Right cardiac atrium (tissue), 5 donors: ENCODE measurements at regions not wholly inside any gene's neighbourhood (a gene's known extent, or its start where the extent isn't known, plus 50 kb on each side); places are given as distances from the start of the nearest gene placed in this dataset.

Experiments used
- ATAC-seq, 2 donors: fragments of 200-7000 bp; cut with Tn5 transposase; one replicate each; pipeline versions ENCODE4 v1.8.0 to v1.9.1; 2020; ENCODE audit warnings: moderate library complexity in 2 of 2, mild to moderate bottlenecking in 1 of 2
- DNase-seq, 3 donors: peaks; one replicate each; pipeline ENCODE4 v3.0.0-alpha.2; 2020
- H3K27ac ChIP-seq: one replicate; pipeline ENCODE4 v1.5.1; 2013; ENCODE audit warnings: mild to moderate bottlenecking, low read length, control low read depth, moderate library complexity
- H3K27me3 ChIP-seq: one replicate; pipeline ENCODE4 v1.6.1; 2013; ENCODE audit not compliant: control insufficient read depth, insufficient read depth
- H3K4me1 ChIP-seq: one replicate; pipeline ENCODE4 v1.6.1; 2013; ENCODE audit warnings: low read length; ENCODE audit not compliant: control insufficient read depth, insufficient read depth
- H3K4me3 ChIP-seq: one replicate; pipeline ENCODE4 v1.5.1; 2013; ENCODE audit warnings: low read length, control low read depth
- H3K9me3 ChIP-seq: one replicate; pipeline ENCODE4 v1.6.1; 2013; ENCODE audit warnings: low read length; ENCODE audit not compliant: control insufficient read depth
- WGBS: extraction: QIAGEN DNeasy Blood & Tissue Kit; methylation state at CpG from one replicate; pipeline ENCODE4 v1.1.7; 2013; 5-methylcytosine and 5-hydroxymethylcytosine counted together
- intact Hi-C, 4 donors: fragments of 100-400 bp; cut with DNase I; formaldehyde crosslinking; loops; one replicate each; pipeline versions ENCODE4 v1.11.0 to v1.14.0; 2022 to 2023
- donor health status: healthy with polysubstance abuse.
- donor health status: DM: no; HTN: yes; CAD: no.
- donor health status: DM: no; HTN: no; CAD: no.
- donor health status: DM: no; HTN: yes; CAD: no; lungs with severe emphysema.
- donor health status: DM: yes; HTN: yes; CAD: no.

GRCh38 chr13:40863723-40864122, 74.3 kb downstream of the SLC25A15 start:
- DNase-seq (no peak), ATAC-seq (no peak)
- H3K4me1 ChIP-seq: no peaks in the 10 kb centered on the region
- H3K9me3 ChIP-seq: no peaks in the 10 kb centered on the region
- H3K27me3 ChIP-seq: no peaks in the 10 kb centered on the region
- WGBS: 71% methylated on average over 4 of the region's 4 CpGs
- no peak overlapping the region for H3K27ac ChIP-seq
- H3K4me3 ChIP-seq: no peak overlapping the region
- intact Hi-C loops: no loop called here

- DNase-seq: no peak
- H3K9me3 ChIP-seq: peaks cover 12% of the 10 kb centered on the region
- H3K27ac ChIP-seq: no peak overlapping the region
- no peaks in the 10 kb centered on the region for H3K27me3 ChIP-seq
- no peaks in the 10 kb centered on the region for H3K4me1 ChIP-seq
- intact Hi-C loops: no loop called here
- H3K4me3 ChIP-seq: no peak overlapping the region
- ATAC-seq: no peak
- 90% methylated on average over 5 of the region's 5 CpGs for WGBS
Measured at GRCh38 chr13:40874138-40874779, 84.8 kb downstream of the SLC25A15 start.

- Histone ChIP-seq H3K4me3 (no peak overlapping the region), H3K9me3 (peaks cover 12% of the 10 kb centered on the region), H3K27ac (no peak overlapping the region), H3K27me3 (no peaks in the 10 kb centered on the region), H3K4me1 (no peaks in the 10 kb centered on the region)
- 98% methylated on average over 4 of the region's 4 CpGs for WGBS
- DNase-seq (no peak), ATAC-seq (no peak)
- intact Hi-C loops: no loop called here
Measured at GRCh38 chr13:40875044-40875443, 85.6 kb downstream of the SLC25A15 start.

GRCh38 chr13:40875583-40875982, 86.2 kb downstream of the SLC25A15 start:
- no peaks in the 10 kb centered on the region for H3K27me3 ChIP-seq
- H3K27ac ChIP-seq: no peak overlapping the region
- intact Hi-C loops: no loop called here
- H3K4me3 ChIP-seq: no peak overlapping the region
- DNase-seq (no peak), ATAC-seq (no peak)
- H3K9me3 ChIP-seq: peaks cover 12% of the 10 kb centered on the region
- WGBS: 95% methylated on average over 6 of the region's 6 CpGs
- no peaks in the 10 kb centered on the region for H3K4me1 ChIP-seq

- intact Hi-C loops: no loop called here
- no peak for ATAC-seq
- WGBS: 92% methylated on average over 8 of the region's 8 CpGs
- Histone ChIP-seq H3K4me1 (no peaks in the 10 kb centered on the region), H3K4me3 (no peak overlapping the region), H3K9me3 (peaks cover 12% of the 10 kb centered on the region), H3K27me3 (no peaks in the 10 kb centered on the region), H3K27ac (no peak overlapping the region)
- no peak for DNase-seq
Measured at GRCh38 chr13:40876020-40876738, 86.8 kb downstream of the SLC25A15 start.

- no peak for DNase-seq
- peaks cover 12% of the 10 kb centered on the region for H3K9me3 ChIP-seq
- no peak overlapping the region for H3K27ac ChIP-seq
- no peak overlapping the region for H3K4me3 ChIP-seq
- no peak for ATAC-seq
- no peaks in the 10 kb centered on the region for H3K4me1 ChIP-seq
- 93% methylated on average over 2 of the region's 2 CpGs for WGBS
- intact Hi-C loops: no loop called here
- no peaks in the 10 kb centered on the region for H3K27me3 ChIP-seq
Measured at GRCh38 chr13:40878321-40878720, 88.9 kb downstream of the SLC25A15 start.

- peak; percentile 46 to 64 for ATAC-seq
- H3K4me3 ChIP-seq: no peak overlapping the region
- intact Hi-C loops: no loop called here
- no peaks in the 10 kb centered on the region for H3K27me3 ChIP-seq
- H3K27ac ChIP-seq: no peak overlapping the region
- peaks cover 10% of the 10 kb centered on the region for H3K9me3 ChIP-seq
- H3K4me1 ChIP-seq: no peaks in the 10 kb centered on the region
- WGBS: 72% methylated on average over 7 of the region's 7 CpGs
- peak in 1 of 3 donors; percentile 59 for DNase-seq
Measured at GRCh38 chr13:40878823-40879222, 89.4 kb downstream of the SLC25A15 start.
